K562 (cell line): ENCODE measurements at regions not wholly inside any gene's neighbourhood (a gene's known extent, or its start where the extent isn't known, plus 50 kb on each side); places are given as distances from the start of the nearest gene placed in this dataset.

Experiments used
- ATAC-seq: fragments of 200-7000 bp; cut with Tn5 transposase; 3 replicates; pipeline ENCODE4 v1.9.1; 2020; ENCODE audit warnings: moderate library complexity
- BruUV-seq: library from RNA; stranded (reverse); fragments of 400-500 nt; replicated peaks from 2 replicates; lab custom pipeline; 2021; lab: Mats Ljungman, UMichigan
- CTCF ChIA-PET: fragments of 300-600 bp; formaldehyde crosslinking; extraction: SDS; loops from one replicate; lab custom pipeline; 2021; ENCODE audit warnings: low intra/inter-chr PET ratio; lab: Yijun Ruan, JAX
- POLR2A ChIA-PET: fragments of 300-600, 350-650 bp; sonication (Branson Sonifier 250); formaldehyde crosslinking; extraction: SDS; loops from one replicate; lab custom pipeline; 2021; ENCODE audit warnings: antibody characterized with exemption, inconsistent platforms; lab: Yijun Ruan, JAX
- DNase-seq, 4 experiments: peaks; one replicate each; pipeline versions ENCODE4 v3.0.0 to v3.0.0-alpha.2; 2011 to 2018; ENCODE audit warnings: low spot score in 3 of 4, mixed read lengths in 3 of 4; ENCODE audit errors: extremely low read depth in 1 of 4
- FAIRE-seq: peaks from 2 replicates; lab custom pipeline; 2011; peaks lifted over from hg19 to GRCh38; lab: Jason Lieb, UNC
- H2AFZ ChIP-seq: 2 replicates; pipeline ENCODE4 v1.6.0; 2011; ENCODE audit warnings: low read depth, low read length, control low read depth, inconsistent platforms
- H3K27ac ChIP-seq: fragments of 200-600 bp; 3 replicates; pipeline ENCODE4 v1.8.0; 2011; ENCODE audit warnings: low read depth, mild to moderate bottlenecking, control low read depth, inconsistent platforms, low read length, moderate library complexity, mixed read lengths; ENCODE audit errors: extremely low read depth
- H3K27me3 ChIP-seq, 2 experiments: fragments of 300-600 bp in 1 of 2; 2 replicates in 1 of 2; 3 replicates in 1 of 2; pipeline versions ENCODE4 v1.6.0 to v1.8.0; 2011; ENCODE audit warnings: inconsistent platforms in 2 of 2, low read length in 2 of 2, mild to moderate bottlenecking in 1 of 2, mixed read lengths in 1 of 2, moderate library complexity in 1 of 2; ENCODE audit not compliant: control insufficient read depth in 2 of 2, insufficient read depth in 2 of 2
- H3K36me3 ChIP-seq: fragments of 300-600 bp; 3 replicates; pipeline ENCODE4 v1.8.0; 2011; ENCODE audit warnings: mild to moderate bottlenecking, low read length, inconsistent platforms; ENCODE audit not compliant: control insufficient read depth, insufficient read depth
- H3K4me1 ChIP-seq, 2 experiments: fragments of 200-600 bp in 1 of 2; replicated peaks in 1 of 2; 2 replicates in 1 of 2; 3 replicates in 1 of 2; pipeline versions ENCODE4 v1.5.1 to v1.8.0; 2011; ENCODE audit warnings: inconsistent platforms in 2 of 2, low read length in 2 of 2, mild to moderate bottlenecking in 1 of 2, mixed read lengths in 1 of 2, moderate library complexity in 1 of 2; ENCODE audit not compliant: control insufficient read depth in 2 of 2, insufficient read depth in 2 of 2
- H3K4me2 ChIP-seq: 2 replicates; pipeline ENCODE4 v1.6.1; 2011; ENCODE audit warnings: low read length, control low read depth, inconsistent platforms, mixed read lengths; ENCODE audit not compliant: insufficient read depth
- H3K4me3 ChIP-seq: fragments of 200-600 bp; sonication (generic), shearing (Covaris generic); 2 replicates; pipeline ENCODE4 v1.5.1; 2016; ENCODE audit warnings: control low read depth, inconsistent platforms
- H3K79me2 ChIP-seq: fragments of 200-600 bp; 3 replicates; pipeline ENCODE4 v1.8.0; 2011; ENCODE audit warnings: low read length, inconsistent platforms; ENCODE audit not compliant: control insufficient read depth, insufficient read depth
- H3K9ac ChIP-seq, 2 experiments: 2 replicates each; pipeline versions ENCODE4 v1.6.0 to v1.6.1; 2011; ENCODE audit warnings: low read depth in 2 of 2, low read length in 2 of 2, control low read depth in 1 of 2, inconsistent platforms in 1 of 2, mild to moderate bottlenecking in 1 of 2, mixed read lengths in 1 of 2; ENCODE audit not compliant: insufficient read depth in 1 of 2
- H3K9me1 ChIP-seq: one replicate; pipeline ENCODE4 v1.6.0; 2011; ENCODE audit warnings: inconsistent platforms, mild to moderate bottlenecking, low read length, moderate library complexity; ENCODE audit not compliant: control insufficient read depth, insufficient read depth
- H3K9me3 ChIP-seq: replicated peaks from 2 replicates; pipeline ENCODE4 v1.5.1; 2011; ENCODE audit warnings: low read depth, low read length, inconsistent platforms; ENCODE audit not compliant: control insufficient read depth, insufficient read depth
- H4K20me1 ChIP-seq: replicated peaks from 2 replicates; pipeline ENCODE4 v1.6.1; 2011; ENCODE audit warnings: low read length, inconsistent platforms, mixed read lengths; ENCODE audit not compliant: control insufficient read depth, insufficient read depth
- CGGBP1 ChIP-seq: fragments of 250-450 bp; sonication (Bioruptor Pico); IDR thresholded peaks from 2 replicates; pipeline ENCODE4 v1.9.0; 2021; ENCODE audit warnings: mild to moderate bottlenecking
- CREB5 ChIP-seq: fragments of 250-450 bp; sonication (Bioruptor Pico); IDR thresholded peaks from 2 replicates; pipeline ENCODE4 v1.5.0; 2020; ENCODE audit warnings: mild to moderate bottlenecking
- DMBX1 ChIP-seq: fragments of 250-450 bp; sonication (Bioruptor Pico); IDR thresholded peaks from 2 replicates; pipeline ENCODE4 v1.8.0; 2022; ENCODE audit warnings: inconsistent platforms, mild to moderate bottlenecking, moderate library complexity, borderline replicate concordance
- ETS2 ChIP-seq: IDR thresholded peaks from 2 replicates; pipeline ENCODE4 v1.6.1; 2016; ENCODE audit warnings: borderline replicate concordance, missing genetic modification characterization, mild to moderate bottlenecking, moderate library complexity, missing compliant biosample characterization; ENCODE audit not compliant: poor library complexity, severe bottlenecking
- FIP1L1 ChIP-seq: fragments of 200-400 bp; formaldehyde crosslinking; IDR thresholded peaks from 2 replicates; pipeline ENCODE4 v1.6.1; 2018; ENCODE audit warnings: mild to moderate bottlenecking, low read depth, low read length; ENCODE audit not compliant: poor library complexity, severe bottlenecking
- HNRNPH1 ChIP-seq: fragments of 200-400 bp; formaldehyde crosslinking; optimal IDR thresholded peaks from 2 replicates; pipeline ENCODE3; 2017; ENCODE audit warnings: low read depth, mild to moderate bottlenecking, low read length, moderate library complexity
- MBD1 ChIP-seq: fragments of 250-450 bp; sonication (Bioruptor Pico); IDR thresholded peaks from 2 replicates; pipeline ENCODE4 v1.8.0; 2022; ENCODE audit warnings: inconsistent platforms
- MYBL2 ChIP-seq, 2 experiments: fragments of 450-650 bp in 1 of 2; sonication (generic) in 1 of 2; formaldehyde crosslinking in 1 of 2; IDR thresholded peaks; 2 replicates each; pipeline versions ENCODE4 v1.6.1 to v1.8.1; 2017 to 2022; ENCODE audit warnings: borderline replicate concordance in 1 of 2, inconsistent platforms in 1 of 2, low read depth in 1 of 2, mild to moderate bottlenecking in 1 of 2, missing genetic modification reagents in 1 of 2, moderate library complexity in 1 of 2
- SP2 ChIP-seq: IDR thresholded peaks from 2 replicates; pipeline ENCODE4 v1.6.1; 2011; ENCODE audit warnings: mild to moderate bottlenecking, low read depth, low read length, moderate library complexity; ENCODE audit not compliant: poor library complexity, severe bottlenecking; ENCODE audit errors: extremely low read depth
- TCF3 ChIP-seq: sonication (generic); formaldehyde crosslinking; IDR thresholded peaks from 2 replicates; pipeline ENCODE4 v1.4.0; 2020; ENCODE audit warnings: mild to moderate bottlenecking, missing genetic modification reagents
- TCF7L2 ChIP-seq: fragments of 150-350 bp; IDR thresholded peaks from 2 replicates; pipeline ENCODE4 v1.6.1; 2016; ENCODE audit warnings: low read depth, mild to moderate bottlenecking, low read length, moderate library complexity
- YBX1 ChIP-seq: fragments of 450-650 bp; IDR thresholded peaks from 2 replicates; pipeline ENCODE4 v1.7.1; 2016; ENCODE audit warnings: mild to moderate bottlenecking
- ZC3H8 ChIP-seq: fragments of 450-650 bp; IDR thresholded peaks from 2 replicates; pipeline ENCODE4 v1.6.1; 2017
- ZNF436 ChIP-seq: fragments of 250-450, 450-650 bp; sonication (Bioruptor Pico); formaldehyde crosslinking; IDR thresholded peaks from 2 replicates; pipeline ENCODE4 v1.7.0; 2020; ENCODE audit warnings: mild to moderate bottlenecking
- ZNF444 ChIP-seq: fragments of 250-450 bp; sonication (Bioruptor Pico); IDR thresholded peaks from 2 replicates; pipeline ENCODE4 v1.4.0; 2020; ENCODE audit warnings: mild to moderate bottlenecking, moderate library complexity
- ZNF584 ChIP-seq: fragments of 200-800 bp; sonication (Bioruptor generic); IDR thresholded peaks from 2 replicates; pipeline ENCODE4 v1.6.1; 2016; ENCODE audit warnings: low read depth, mild to moderate bottlenecking, missing genetic modification characterization, missing compliant biosample characterization
- ZNF766 ChIP-seq: fragments of 200-800 bp; sonication (Bioruptor generic); conservative IDR thresholded peaks from 2 replicates; pipeline ENCODE4 v1.6.1; 2016; ENCODE audit warnings: missing genetic modification characterization, missing compliant biosample characterization
- WGBS: fragments of 100-300 bp; shearing (Covaris generic); methylation state at CpG from one replicate; pipeline ENCODE4 v1.1.6; 2016; ENCODE audit warnings: low coverage, mixed read lengths; ENCODE audit not compliant: insufficient coverage; ENCODE audit errors: missing lambda C conversion rate; 5-methylcytosine and 5-hydroxymethylcytosine counted together
- in situ Hi-C: fragments of 300-500 bp; cut with MboI; formaldehyde crosslinking; loops from 4 replicates; pipeline ENCODE4 v1.15.0; 2018; ENCODE audit warnings: inconsistent platforms, mixed read lengths
- intact Hi-C: fragments of 100-400 bp; cut with micrococcal nuclease; formaldehyde crosslinking; loops from 2 replicates; pipeline ENCODE4 v1.14.2; 2022

GRCh38 chr6:144343701-144344428 is 58.7 kb downstream of the UTRN start:
- H3K4me2 ChIP-seq: peak overlapping the region; percentile 9; the same call in 1 of the 2 replicates
- H3K27ac ChIP-seq: peak overlapping the region; percentile 45; the same call in 1 of the 3 replicates
- H3K9me1 ChIP-seq: no peaks in the 10 kb centered on the region
- H3K79me2 ChIP-seq: no peaks in the 10 kb centered on the region
- no peaks in the 10 kb centered on the region for H3K27me3 ChIP-seq
- peak overlapping the region; percentile 80 for H2AFZ ChIP-seq
- no peaks in the 10 kb centered on the region for H3K36me3 ChIP-seq
- ChIA-PET POLR2A (interaction anchor here (0.8 kb wide), 1 partner anchor 127 kb away, joined by 3 read pairs; no protein-coding TSS in a partner anchor), CTCF (no interaction called here)
- in situ Hi-C loops (no loop called here), intact Hi-C loops (no loop called here)
- WGBS: 19% methylated on average over 10 of the region's 10 CpGs
- no peak overlapping the region for H3K9ac ChIP-seq
- no TSS peak for BruUV-seq
- no peak overlapping the region for H3K4me3 ChIP-seq
- FAIRE-seq (no peak), ATAC-seq (peak; percentile 34; the same call in 2 of the 3 replicates), DNase-seq (no peak)
- H3K4me1 ChIP-seq: no peaks in the 10 kb centered on the region; a peak in 1 of 5 replicates
- H4K20me1 ChIP-seq: no peaks in the 10 kb centered on the region
- H3K9me3 ChIP-seq: no peaks in the 10 kb centered on the region
- 0 out of 2 replicates have a peak, but pooled peaks have one; percentile 37 for TF ChIP-seq DMBX1
- no peak for TF ChIP-seq SP2
- no peak for TF ChIP-seq FIP1L1
- TF ChIP-seq HNRNPH1: no peak
- TF ChIP-seq ZNF766 (CRISPR knock-in tag): no peak
- no peak for TF ChIP-seq MBD1 (CRISPR knock-in tag)
- no peak for TF ChIP-seq ZC3H8
- no peak for TF ChIP-seq ZNF436 (CRISPR knock-in tag)
- TF ChIP-seq CREB5 (CRISPR knock-in tag): no peak
- no peak for TF ChIP-seq TCF3 (CRISPR knock-in tag)
- no peak for TF ChIP-seq MYBL2 (IDR thresholded peaks at IDR 0.05; ENCODE audit: low read depth)
- no peak for TF ChIP-seq MYBL2 (CRISPR knock-in tag; IDR thresholded peaks at IDR 0.05; ENCODE audit: borderline replicate concordance)
- TF ChIP-seq ZNF444 (CRISPR knock-in tag): no peak
- no peak for TF ChIP-seq ETS2
- TF ChIP-seq YBX1: no peak
- TF ChIP-seq TCF7L2: no peak
- no peak for TF ChIP-seq CGGBP1
- no peak for TF ChIP-seq ZNF584
